ENCODE measurements at regions not wholly inside any gene's neighbourhood (a gene's known extent, or its start where the extent isn't known, plus 50 kb on each side); places are given as distances from the start of the nearest gene placed in this dataset.

GRCh38 chr5:135108569-135108968 is 74.5 kb upstream of the PITX1 start (continued):
- TF ChIP-seq THAP11 (CRISPR knock-in tag; IDR thresholded peaks at IDR 0.05) (no peak), ZBTB7B (CRISPR knock-in tag; IDR thresholded peaks at IDR 0.05) (no peak), HMGXB4 (CRISPR knock-in tag; IDR thresholded peaks at IDR 0.05; ENCODE audit: borderline replicate concordance in 1 of 2, low read depth in 1 of 2) (no peak), ZBTB8A (CRISPR knock-in tag; IDR thresholded peaks at IDR 0.05; ENCODE audit: borderline replicate concordance, low read depth) (no peak), MTA1 (CRISPR knock-in tag; IDR thresholded peaks at IDR 0.05; ENCODE audit: borderline replicate concordance) (no peak), NR2F6 (IDR thresholded peaks at IDR 0.05) (no peak), NR2F6 (CRISPR knock-in tag; IDR thresholded peaks at IDR 0.05) (no peak), ZNF382 (CRISPR knock-in tag; IDR thresholded peaks at IDR 0.05; ENCODE audit: borderline replicate concordance) (no peak), ZNF563 (CRISPR knock-in tag; IDR thresholded peaks at IDR 0.05) (no peak), NFRKB (IDR thresholded peaks at IDR 0.05) (no peak), ZFAT (CRISPR knock-in tag; conservative IDR thresholded peaks at IDR 0.05) (no peak)
- TF ChIP-seq, protein P1, sequence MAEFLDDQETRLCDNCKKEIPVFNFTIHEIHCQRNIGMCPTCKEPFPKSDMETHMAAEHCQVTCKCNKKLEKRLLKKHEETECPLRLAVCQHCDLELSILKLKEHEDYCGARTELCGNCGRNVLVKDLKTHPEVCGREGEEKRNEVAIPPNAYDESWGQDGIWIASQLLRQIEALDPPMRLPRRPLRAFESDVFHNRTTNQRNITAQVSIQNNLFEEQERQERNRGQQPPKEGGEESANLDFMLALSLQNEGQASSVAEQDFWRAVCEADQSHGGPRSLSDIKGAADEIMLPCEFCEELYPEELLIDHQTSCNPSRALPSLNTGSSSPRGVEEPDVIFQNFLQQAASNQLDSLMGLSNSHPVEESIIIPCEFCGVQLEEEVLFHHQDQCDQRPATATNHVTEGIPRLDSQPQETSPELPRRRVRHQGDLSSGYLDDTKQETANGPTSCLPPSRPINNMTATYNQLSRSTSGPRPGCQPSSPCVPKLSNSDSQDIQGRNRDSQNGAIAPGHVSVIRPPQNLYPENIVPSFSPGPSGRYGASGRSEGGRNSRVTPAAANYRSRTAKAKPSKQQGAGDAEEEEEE (CRISPR knock-in tag; IDR thresholded peaks at IDR 0.05; ENCODE audit: borderline replicate concordance) = no peak
- TF ChIP-seq, protein P2, sequence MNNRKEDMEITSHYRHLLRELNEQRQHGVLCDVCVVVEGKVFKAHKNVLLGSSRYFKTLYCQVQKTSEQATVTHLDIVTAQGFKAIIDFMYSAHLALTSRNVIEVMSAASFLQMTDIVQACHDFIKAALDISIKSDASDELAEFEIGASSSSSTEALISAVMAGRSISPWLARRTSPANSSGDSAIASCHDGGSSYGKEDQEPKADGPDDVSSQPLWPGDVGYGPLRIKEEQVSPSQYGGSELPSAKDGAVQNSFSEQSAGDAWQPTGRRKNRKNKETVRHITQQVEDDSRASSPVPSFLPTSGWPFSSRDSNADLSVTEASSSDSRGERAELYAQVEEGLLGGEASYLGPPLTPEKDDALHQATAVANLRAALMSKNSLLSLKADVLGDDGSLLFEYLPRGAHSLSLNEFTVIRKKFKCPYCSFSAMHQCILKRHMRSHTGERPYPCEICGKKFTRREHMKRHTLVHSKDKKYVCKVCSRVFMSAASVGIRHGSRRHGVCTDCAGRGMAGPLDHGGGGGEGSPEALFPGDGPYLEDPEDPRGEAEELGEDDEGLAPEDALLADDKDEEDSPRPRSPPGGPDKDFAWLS (CRISPR knock-in tag; IDR thresholded peaks at IDR 0.05; ENCODE audit: borderline replicate concordance) = no peak

All from HepG2 (cell line).